Thyroid gland (tissue), 4 donors: ENCODE measurements at regions not wholly inside any gene's neighbourhood (a gene's known extent, or its start where the extent isn't known, plus 50 kb on each side); places are given as distances from the start of the nearest gene placed in this dataset.

Source experiments
- POLR2A ChIP-seq, 2 donors: fragments of 450-650 bp; IDR thresholded peaks; one replicate each; pipeline ENCODE4 v1.6.1; 2017; ENCODE audit warnings: antibody characterized with exemption in 2 of 2, mild to moderate bottlenecking in 2 of 2, moderate library complexity in 1 of 2
- TF ChIP-seq, protein P1 (sequence below), 6 experiments: fragments of 200-600 bp in 3 of 6; fragments of 450-650 bp in 3 of 6; sonication (generic) in 3 of 6; IDR thresholded peaks; one replicate each; pipeline ENCODE4 v1.5.1; 2016 to 2019; ENCODE audit warnings: antibody characterized with exemption in 6 of 6, mild to moderate bottlenecking in 2 of 6, inconsistent platforms in 1 of 6, moderate library complexity in 1 of 6

GRCh38 chr9:1721196-1721595 is 294.0 kb upstream of the SMARCA2 start:
- TF ChIP-seq, protein P1, sequence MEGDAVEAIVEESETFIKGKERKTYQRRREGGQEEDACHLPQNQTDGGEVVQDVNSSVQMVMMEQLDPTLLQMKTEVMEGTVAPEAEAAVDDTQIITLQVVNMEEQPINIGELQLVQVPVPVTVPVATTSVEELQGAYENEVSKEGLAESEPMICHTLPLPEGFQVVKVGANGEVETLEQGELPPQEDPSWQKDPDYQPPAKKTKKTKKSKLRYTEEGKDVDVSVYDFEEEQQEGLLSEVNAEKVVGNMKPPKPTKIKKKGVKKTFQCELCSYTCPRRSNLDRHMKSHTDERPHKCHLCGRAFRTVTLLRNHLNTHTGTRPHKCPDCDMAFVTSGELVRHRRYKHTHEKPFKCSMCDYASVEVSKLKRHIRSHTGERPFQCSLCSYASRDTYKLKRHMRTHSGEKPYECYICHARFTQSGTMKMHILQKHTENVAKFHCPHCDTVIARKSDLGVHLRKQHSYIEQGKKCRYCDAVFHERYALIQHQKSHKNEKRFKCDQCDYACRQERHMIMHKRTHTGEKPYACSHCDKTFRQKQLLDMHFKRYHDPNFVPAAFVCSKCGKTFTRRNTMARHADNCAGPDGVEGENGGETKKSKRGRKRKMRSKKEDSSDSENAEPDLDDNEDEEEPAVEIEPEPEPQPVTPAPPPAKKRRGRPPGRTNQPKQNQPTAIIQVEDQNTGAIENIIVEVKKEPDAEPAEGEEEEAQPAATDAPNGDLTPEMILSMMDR (IDR thresholded peaks at IDR 0.05) = no peak
- TF ChIP-seq POLR2A (IDR thresholded peaks at IDR 0.05) = no peak
